GM19025 (cell line): ENCODE measurements at regions not wholly inside any gene's neighbourhood (a gene's known extent, or its start where the extent isn't known, plus 50 kb on each side); places are given as distances from the start of the nearest gene placed in this dataset.

Experiments
- ATAC-seq: cut with Tn5 transposase; IDR thresholded peaks from one replicate; pipeline ENCODE4 v1.9.1; 2021; ENCODE audit warnings: mild to moderate bottlenecking, low read depth, moderate library complexity; ENCODE audit not compliant: unreplicated experiment

DNA sequence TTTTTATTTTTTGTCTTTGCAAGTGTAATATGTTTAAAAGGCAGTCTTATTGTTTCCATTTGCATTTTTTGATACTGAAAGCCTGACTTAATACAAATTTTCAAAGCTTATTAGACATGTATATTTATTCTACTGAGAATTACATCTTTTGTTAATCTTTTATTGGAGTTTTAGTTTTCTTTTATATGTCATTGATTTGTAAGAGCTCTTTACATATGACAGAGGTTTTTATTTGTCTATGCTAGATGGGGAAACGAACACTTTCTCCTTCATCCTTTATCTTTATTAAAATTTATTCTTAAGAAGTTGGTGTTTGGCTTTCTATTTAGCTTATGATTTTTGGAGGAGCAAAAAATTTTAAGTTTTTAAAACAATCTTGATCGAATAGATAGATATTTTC lies 234.4 kb upstream of the SRRM4 start:
- ATAC-seq: no peak

DNA sequence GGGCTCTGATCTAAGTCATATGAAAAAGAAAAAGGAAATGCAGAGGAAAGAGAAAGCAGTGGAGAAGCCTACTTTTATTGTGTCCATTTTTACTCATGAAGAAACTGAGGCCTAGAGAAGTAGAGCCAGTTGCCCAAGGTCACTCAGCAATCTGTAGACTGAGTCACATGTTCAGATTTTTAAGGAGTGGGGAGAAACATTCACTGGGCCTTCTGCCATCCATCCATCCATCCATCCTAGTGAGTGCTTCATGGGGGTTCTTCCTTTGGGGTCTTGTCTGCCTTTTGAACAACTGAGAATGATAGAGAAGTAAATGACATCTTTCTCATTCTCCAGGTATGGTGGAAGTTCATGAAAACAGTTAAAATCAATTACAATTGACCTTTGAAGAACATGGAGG lies 233.6 kb upstream of the SRRM4 start:
- ATAC-seq: no peak

DNA sequence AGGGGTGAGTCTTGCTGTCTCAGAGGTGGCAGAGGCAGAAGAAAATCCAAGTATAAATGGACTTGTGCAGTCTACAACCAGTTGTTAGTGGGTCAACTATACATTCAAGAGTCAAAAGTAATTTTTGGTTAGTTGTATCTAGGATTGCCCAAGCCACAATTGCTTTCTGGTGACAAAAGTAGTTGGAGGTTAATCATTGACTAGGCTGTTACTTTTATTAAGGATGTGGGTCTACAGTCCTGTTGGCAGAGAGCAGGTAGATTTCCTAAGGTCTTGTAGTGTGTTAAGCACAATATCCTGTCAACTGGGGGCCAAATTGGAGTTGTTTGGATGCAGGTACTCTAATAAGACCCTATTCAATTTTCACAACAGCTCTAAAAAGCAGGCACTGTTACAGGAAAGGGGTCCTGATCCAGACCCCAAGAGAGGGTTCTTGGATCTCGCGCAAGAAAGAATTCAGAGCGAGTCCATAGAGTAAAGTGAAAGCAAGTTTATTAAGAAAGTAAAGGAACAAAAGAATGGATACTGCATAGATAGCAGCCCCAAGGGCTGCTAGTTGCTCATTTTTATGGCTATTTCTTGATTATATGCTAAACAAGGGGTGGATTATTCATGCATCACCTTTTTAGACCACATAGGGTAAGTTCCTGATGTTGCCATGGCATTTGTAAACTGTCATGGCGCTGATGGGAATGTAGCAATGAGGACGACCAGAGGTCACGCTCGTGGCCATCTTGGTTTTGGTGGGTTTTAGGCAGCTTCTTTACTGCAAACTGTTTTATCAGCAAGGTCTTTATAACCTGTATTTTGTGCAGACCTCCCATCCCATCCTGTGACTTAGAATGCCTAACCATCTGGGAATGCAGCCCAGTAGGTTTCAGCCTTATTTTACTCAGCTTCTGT lies 232.6 kb upstream of the SRRM4 start:
- no peak for ATAC-seq

DNA sequence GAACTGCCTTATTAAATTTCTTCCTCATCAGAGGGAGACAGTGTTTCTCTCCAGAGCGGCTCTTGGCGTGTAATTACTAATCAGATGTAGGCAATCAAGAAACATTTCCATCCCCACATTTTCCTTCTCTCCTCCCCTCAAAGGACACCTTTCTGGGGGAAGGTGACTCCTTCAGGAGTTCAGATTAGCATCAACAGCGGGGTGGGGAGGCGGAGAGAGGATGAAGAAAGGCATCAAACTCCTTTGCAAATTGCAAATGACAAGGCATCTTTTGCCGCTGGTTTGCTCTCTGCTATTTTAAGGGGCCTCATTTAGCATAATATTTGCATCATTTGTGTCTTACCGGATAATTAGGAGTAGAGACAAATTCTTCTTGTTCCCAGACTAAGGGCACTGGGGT lies 231.7 kb upstream of the SRRM4 start:
- ATAC-seq: no peak

DNA sequence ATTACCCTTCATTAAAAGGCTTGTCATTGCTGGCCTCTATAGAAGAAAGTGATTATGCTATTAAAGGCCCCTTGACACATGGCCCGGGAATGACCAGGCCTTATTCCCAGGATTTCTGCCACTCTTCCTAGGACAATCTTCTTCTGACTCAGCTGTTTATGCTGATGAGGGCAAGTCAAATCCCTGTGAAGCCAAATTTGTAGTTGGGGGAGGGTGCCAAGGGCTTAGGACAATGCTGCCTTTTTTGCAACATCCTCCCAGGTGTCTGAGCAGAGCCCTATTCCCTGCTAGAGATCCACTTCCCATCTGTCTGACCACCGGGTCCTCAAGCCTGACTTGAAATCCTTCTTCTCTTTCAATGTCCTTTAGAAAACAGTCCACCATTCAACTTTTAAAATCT lies 230.7 kb upstream of the SRRM4 start:
- no peak for ATAC-seq

DNA sequence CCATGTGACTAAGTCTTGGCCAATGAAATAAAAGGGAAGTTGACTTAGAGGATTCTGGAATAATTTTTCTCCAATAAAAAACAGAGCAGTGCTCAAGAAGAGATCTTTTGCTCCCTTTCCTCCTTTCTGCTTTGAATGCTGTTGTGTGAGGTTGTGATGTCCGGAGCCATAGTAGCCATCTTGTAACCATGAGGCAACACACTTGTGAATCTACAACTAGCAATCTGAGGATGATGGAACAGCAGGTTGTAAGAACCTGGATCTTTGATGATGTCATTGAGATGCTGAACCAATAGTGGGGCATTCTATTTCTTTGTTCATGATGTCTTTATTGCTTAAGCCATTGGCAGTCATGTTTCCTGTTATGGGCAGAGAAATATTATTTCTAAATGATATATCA lies 230.0 kb upstream of the SRRM4 start:
- no peak for ATAC-seq

DNA sequence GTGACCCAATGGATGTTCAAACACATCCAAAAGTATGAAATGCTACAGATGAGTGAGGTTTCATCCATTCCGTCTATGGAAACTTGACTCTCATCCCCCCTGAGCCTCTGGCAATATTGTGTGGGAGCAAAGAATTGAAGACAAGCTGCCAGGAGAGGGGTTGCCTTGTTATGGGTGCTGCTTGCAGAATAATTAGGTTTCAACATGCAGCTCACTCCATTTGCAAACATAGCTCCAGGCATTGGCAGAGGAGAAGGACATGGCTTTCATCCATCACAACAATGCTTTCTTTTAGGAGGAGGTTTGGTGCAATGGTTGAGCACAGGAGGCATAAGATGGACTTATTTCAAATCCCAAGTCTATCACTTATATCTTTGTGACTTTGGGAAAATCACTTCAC lies 220.7 kb upstream of the SRRM4 start:
- ATAC-seq: no peak

DNA sequence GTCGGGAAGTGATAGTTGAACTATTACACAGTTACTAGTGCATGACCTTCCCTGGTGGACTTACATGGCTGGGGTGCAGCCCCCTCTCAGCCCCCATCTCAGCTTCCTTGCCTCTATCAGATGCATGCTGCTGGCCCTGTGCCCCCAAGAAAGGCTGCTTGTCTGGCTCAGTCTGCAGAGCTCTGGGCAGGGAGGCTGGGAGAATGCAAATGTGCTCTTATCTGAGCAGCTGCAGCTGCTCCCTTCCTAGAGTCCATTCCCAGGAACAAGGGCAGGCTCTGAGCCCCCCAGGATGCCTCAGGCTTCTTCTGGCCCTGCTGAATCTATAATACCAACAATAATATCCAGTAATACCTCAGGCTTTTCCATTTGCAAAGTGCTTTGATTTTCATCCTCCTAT lies 218.1 kb upstream of the SRRM4 start:
- no peak for ATAC-seq

DNA sequence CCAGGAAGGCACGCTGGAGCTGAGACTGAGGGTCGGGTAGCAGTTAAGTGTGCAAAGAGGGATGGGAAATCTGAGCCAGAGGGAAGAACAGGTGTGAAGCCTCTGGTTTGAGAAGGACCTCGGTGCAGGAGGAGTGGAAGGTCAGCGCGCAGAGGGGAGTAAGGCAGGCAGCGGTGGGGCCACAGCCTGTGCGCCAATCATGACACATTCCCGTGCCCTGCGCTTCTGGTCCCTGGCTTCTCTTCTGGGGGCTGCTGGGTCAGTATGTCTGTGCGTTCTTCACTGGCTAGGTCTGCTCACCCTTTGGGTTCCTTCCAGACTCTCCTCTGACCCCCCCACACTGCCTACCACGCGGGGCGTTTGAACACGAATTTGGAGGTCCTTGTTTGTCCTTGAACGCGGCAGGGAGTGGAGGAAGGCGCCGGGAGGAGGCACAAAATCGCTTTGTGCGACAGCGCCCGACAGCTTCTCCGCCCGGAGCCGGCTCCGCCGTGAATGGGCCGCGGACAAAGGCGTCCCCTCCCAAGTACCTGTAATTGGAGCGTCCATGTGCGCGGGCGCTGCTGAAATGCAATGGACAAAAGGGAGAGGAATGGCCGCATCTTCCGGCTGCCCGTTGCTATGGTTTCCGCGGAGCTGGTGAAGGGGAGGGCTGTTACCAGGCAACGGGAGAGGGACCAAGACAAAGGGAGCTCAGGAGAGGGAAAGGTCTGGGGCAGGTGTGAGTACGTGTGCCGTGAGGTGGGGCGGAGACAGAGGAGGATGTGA lies 207.2 kb upstream of the SRRM4 start:
- no peak for ATAC-seq

DNA sequence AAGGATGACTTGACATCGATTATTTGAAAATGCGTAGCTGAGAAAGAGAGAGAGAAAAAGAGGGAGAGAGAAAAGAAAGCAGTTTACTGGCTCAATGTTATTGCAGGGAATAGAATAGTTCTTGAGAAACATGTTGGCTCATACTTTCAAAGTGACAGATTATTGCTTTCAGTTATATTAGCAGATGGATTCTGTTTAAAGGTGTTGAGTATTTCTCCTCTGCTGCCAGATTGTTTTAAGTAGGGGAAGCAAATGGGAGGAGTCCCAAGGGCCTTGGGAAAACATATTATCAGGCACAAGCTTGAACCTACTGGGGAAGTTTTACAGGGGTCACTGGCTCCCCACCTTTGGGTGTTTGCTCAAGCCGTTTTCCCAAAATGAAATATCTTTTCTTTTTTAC lies 203.8 kb upstream of the SRRM4 start:
- ATAC-seq: no peak

DNA sequence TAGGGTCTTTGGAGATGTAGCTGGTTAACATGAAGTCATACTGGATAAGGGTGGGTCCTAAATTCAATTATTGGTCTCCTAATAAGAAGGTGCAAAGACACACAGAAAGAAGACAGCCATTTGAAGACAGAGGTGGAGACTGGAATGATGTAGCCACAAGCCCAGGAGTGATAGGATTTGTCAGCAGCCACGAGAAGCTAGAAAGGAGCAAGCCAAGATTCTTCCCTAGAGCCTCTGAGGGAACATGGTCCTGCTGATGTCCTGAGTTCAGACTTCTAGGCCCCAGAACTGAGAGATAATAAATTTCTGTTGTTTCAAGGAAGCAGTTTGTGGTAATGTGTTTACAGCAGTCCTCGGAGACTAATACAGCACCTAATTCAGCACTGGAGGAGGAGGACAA lies 203.3 kb upstream of the SRRM4 start:
- ATAC-seq: no peak

DNA sequence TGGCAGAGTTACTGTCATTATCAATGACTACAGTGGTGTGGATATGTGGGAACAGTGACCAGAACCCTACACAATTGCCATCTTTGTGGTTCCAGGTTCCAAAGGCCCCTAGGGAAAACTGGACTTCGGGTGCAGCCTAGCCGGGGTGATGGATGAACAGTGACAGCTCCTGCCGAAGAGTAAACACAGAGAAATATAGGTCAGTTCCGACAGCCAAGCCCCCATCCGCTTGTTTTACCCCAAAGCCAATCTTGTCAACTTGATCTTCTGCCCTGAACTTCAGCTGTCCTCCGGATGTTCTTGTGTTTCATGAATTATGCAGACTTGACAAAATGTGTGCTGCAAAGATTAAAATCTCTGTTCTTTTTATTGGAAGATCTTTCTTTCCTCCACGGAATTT lies 200.4 kb upstream of the SRRM4 start:
- ATAC-seq: no peak

DNA sequence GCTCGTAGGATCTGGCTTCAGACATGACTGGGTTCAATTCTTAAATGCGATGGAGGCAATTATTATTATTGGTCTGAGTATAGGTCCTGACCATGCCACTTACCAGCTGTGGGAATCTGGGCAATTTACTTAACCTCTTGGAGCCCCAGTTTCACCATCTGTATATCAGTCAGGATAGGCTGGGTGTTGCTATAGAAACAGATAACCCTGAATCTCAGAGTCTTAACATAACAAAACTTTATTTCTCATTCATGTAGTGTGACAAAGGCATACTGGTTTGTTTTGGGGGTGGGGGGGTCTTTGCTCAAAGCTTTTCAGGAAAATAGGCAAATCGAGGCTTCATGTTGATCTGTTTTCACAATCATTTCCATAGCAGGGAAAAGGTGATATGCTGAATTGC lies 199.6 kb upstream of the SRRM4 start:
- ATAC-seq: no peak

DNA sequence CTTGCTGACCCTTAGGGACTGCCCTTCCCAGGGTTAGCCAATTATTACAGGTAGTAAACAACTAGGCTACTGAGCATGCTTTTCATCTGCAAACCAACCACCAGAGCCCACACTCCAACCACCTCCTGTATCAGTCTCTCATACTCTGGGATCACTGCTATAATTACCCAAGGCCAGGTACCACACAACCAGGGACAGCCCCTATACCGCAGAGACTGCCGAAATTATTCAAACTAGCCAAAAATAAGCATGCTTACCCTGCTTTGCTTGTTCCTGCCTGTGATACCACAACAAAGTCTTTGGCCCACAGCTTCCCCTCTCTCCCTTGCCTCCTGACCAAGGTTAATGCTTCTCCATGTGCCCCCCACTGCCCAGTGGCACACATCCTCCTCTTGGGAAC lies 197.6 kb upstream of the SRRM4 start:
- ATAC-seq: no peak

DNA sequence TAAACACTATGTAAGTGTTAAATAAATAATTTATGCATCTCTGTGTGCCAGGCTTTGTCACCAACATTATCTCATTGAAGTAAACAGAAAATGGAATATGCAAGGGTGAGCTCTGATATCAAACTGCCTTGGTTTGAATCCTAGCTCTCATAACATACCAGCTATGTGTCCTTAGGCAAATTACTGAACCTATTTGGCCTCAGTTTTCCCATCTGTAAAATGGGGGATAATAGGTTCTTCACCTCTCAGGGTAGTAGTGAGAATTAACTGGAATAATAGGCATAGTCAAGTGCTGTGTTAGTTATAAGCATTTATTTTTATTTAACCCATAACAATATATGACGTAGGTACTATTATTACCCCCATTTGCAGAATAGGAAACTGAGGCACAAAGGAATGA lies 190.8 kb upstream of the SRRM4 start:
- no peak for ATAC-seq

DNA sequence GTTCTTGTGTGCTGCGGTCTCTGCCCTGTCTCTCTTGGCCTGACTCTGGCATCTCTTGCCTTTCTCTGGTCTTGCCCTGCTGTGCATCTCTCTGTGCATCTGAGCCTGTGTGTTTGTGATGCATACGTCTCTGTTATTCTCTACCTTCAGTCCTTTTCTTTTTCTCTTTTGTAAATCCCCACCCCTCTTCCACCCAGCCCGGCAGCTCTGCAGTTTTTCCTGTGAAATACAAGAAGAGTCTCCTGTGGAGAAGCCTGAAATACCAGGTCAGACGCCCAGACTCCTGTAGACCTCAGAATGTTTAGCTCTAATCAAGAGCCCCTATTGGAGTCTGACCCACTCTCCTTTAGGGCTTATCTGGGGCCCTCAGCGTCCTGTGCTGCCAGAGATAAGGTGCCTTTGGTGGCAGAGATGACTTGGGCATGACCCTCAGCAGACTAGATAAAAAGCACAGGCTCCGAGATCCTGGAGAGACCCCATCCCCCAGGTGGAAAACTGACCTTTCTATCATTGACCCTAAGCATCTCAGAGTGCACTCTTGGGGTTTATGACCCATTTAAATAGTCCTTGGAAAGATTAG lies 167.5 kb upstream of the SRRM4 start:
- ATAC-seq: no peak

DNA sequence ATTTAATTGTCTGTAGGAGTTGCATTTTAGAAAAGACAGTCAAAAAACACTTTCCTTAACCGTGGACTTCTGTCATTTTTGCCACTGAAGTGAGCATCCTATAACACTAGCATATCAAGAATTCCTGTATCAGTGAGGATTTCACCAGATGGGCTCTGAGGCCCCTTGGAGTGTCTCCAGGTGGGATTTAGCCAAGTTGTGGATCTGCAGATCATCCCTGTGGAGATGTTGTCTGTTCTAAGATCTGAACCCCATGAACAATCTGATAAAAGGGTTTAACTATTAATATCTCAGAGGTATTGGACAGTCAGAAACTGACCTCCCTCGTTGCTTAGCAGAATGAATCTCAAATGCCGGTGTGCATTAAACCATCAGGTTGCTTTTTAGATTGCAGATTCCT lies 165.0 kb upstream of the SRRM4 start:
- no peak for ATAC-seq

DNA sequence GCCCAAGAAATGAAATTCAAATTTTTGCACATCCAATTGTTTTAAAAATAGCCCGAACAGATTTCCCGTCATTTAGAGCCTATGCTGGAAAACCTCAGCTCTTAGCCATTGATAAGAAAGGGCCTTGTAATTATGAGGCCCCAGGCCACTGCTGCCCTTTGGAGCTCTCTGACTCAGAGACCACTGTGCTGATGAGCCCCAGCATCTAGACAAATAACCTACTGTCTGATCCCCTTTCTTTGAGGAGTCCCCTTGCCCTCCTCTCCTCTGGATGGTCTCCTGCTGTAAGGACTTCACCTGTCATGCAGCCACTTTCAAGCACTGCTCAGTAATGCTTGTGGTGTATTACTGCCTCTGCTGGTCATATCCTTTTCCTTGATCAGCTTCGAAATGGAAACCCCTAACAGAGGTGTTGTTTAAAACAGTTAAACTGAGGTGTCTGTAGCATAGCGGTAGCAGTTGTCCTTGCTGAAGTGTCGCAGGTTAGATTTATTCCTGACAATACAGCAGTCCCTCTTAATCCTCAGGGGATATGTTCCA lies 159.9 kb upstream of the SRRM4 start:
- no peak for ATAC-seq

DNA sequence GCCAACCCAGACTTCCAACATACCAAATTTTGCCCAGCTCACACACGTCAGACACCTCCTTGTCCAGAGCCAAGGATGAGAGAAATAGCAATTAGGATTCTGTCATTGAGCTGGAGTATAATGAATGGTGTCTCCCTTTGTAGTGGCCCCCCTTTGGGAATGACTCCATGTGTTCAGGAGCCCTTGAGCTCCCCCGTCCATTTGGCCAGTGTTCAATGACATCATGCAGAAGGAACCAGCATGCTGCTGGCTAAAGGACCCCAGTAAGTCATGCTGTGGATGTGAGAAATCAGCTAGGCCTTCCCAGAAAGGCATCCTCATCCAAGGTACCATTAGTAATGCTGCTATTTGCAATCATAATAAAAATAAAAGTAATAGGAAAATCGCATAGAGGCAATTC lies 158.8 kb upstream of the SRRM4 start:
- ATAC-seq: no peak

DNA sequence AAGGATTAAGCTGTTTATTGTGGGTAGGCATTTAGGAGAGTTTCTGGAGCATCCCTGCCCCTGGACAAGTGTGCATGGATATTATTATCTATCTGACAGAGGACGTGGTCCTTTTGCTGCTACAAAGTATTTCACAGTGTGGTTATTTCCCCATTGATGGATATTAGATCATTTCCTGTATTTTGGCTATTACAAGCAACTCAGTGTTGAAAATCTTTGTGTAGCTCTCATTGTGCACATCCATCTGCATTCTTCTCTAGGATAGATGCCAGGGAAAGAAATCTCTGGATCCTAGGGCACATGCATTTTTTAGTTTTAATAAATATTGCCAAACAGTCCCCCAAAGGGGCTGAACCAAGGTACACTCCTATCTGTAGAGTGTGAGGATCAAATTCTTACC lies 154.3 kb upstream of the SRRM4 start:
- no peak for ATAC-seq

DNA sequence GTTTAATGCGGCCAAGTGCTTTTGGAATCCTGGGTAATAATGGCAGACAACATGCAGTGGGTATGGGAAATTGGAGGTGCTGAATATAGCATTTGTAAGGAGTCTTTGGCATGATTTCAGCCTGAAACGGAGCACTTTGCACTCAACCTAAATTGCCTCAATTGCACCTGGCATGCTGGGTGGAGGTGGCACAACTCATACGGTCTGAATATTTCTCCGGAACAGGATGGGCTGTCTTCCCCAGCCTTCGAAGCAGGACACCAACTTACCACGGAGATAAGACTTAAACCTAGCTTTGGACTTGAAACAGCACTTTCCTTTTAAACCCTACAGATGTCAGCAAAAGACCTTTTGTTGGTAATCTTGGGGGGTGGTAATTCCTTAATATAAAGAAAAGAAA lies 153.7 kb upstream of the SRRM4 start:
- ATAC-seq: no peak
